ENCODE measurements at regions not wholly inside any gene's neighbourhood (a gene's known extent, or its start where the extent isn't known, plus 50 kb on each side); places are given as distances from the start of the nearest gene placed in this dataset.

GRCh38 chr2:12979066-12979465, 262.3 kb downstream of the TRIB2 start:
- POLR2A ChIA-PET = no interaction called here
- no peak for DNase-seq
- Mint-ChIP-seq H3K27ac (no peak overlapping the region), H3K4me3 (no peak overlapping the region), H3K27me3 (peaks cover 24% of the 10 kb centered on the region), H3K4me1 (no peaks in the 10 kb centered on the region), H3K9me3 (no peaks in the 10 kb centered on the region), H3K36me3 (ENCODE audit: low read depth) (no peaks in the 10 kb centered on the region)
- CTCF ChIA-PET = interaction anchor here (1.2 kb wide), 1 partner anchor 46 kb away, joined by 3 read pairs; no protein-coding TSS in a partner anchor

GRCh38 chr2:12980817-12981216, 264.1 kb downstream of the TRIB2 start:
- ChIA-PET CTCF (interaction anchor here (0.6 to 1.6 kb wide), 3 partner anchors 14 to 658 kb away, joined by 3 to 7 read pairs (median 4); no protein-coding TSS in a partner anchor), POLR2A (no interaction called here)
- H3K36me3 Mint-ChIP-seq (ENCODE audit: low read depth) = no peaks in the 10 kb centered on the region
- no peaks in the 10 kb centered on the region for H3K9me3 Mint-ChIP-seq
- peaks cover 22% of the 10 kb centered on the region for H3K27me3 Mint-ChIP-seq
- H3K4me1 Mint-ChIP-seq = no peaks in the 10 kb centered on the region
- H3K4me3 Mint-ChIP-seq = no peak overlapping the region
- DNase-seq = no peak
- no peak overlapping the region for H3K27ac Mint-ChIP-seq

- no peaks in the 10 kb centered on the region for H3K36me3 Mint-ChIP-seq (ENCODE audit: low read depth)
- DNase-seq = no peak
- CTCF ChIA-PET = no interaction called here
- POLR2A ChIA-PET = no interaction called here
- peaks cover 16% of the 10 kb centered on the region for H3K27me3 Mint-ChIP-seq
- no peak overlapping the region for H3K27ac Mint-ChIP-seq
- peaks cover 1% of the 10 kb centered on the region for H3K4me1 Mint-ChIP-seq
- H3K9me3 Mint-ChIP-seq = no peaks in the 10 kb centered on the region
- H3K4me3 Mint-ChIP-seq = no peak overlapping the region
These were observed 265.4 kb downstream of the TRIB2 start for GRCh38 chr2:12982149-12982584.

- POLR2A ChIA-PET = no interaction called here
These were observed 270.5 kb downstream of the TRIB2 start for GRCh38 chr2:12987246-12987645.

GRCh38 chr2:12988279-12988678, 271.5 kb downstream of the TRIB2 start:
- POLR2A ChIA-PET = no interaction called here
- Mint-ChIP-seq H3K27me3 (peaks cover 5% of the 10 kb centered on the region), H3K4me1 (peaks cover 6% of the 10 kb centered on the region), H3K27ac (no peak overlapping the region), H3K9me3 (no peaks in the 10 kb centered on the region), H3K4me3 (no peak overlapping the region), H3K36me3 (ENCODE audit: low read depth) (no peaks in the 10 kb centered on the region)
- no peak for DNase-seq
- CTCF ChIA-PET = no interaction called here

More at GRCh38 chr2:12987246-12987645, 270.5 kb downstream of the TRIB2 start:
- Mint-ChIP-seq H3K4me3 (no peak overlapping the region), H3K27ac (no peak overlapping the region), H3K36me3 (ENCODE audit: low read depth) (no peaks in the 10 kb centered on the region), H3K4me1 (peaks cover 6% of the 10 kb centered on the region), H3K9me3 (no peaks in the 10 kb centered on the region), H3K27me3 (peaks cover 5% of the 10 kb centered on the region)
- CTCF ChIA-PET = interaction anchor here (1.1 kb wide), 1 partner anchor 20 kb away, joined by 3 read pairs; no protein-coding TSS in a partner anchor
- no peak for DNase-seq

GRCh38 chr2:12990523-12990922, 273.8 kb downstream of the TRIB2 start:
- CTCF ChIA-PET = interaction anchor here (1.5 kb wide), 1 partner anchor 16 kb away, joined by 3 read pairs; no protein-coding TSS in a partner anchor
- POLR2A ChIA-PET = no interaction called here
- H3K27ac Mint-ChIP-seq = no peak overlapping the region
- H3K27me3 Mint-ChIP-seq = peaks cover 8% of the 10 kb centered on the region
- no peaks in the 10 kb centered on the region for H3K36me3 Mint-ChIP-seq (ENCODE audit: low read depth)
- peaks cover 6% of the 10 kb centered on the region for H3K4me1 Mint-ChIP-seq
- no peak overlapping the region for H3K4me3 Mint-ChIP-seq
- no peaks in the 10 kb centered on the region for H3K9me3 Mint-ChIP-seq
- no peak for DNase-seq

- POLR2A ChIA-PET = no interaction called here
- no peaks in the 10 kb centered on the region for H3K4me1 Mint-ChIP-seq
- CTCF ChIA-PET = no interaction called here
These were observed 281.9 kb downstream of the TRIB2 start for GRCh38 chr2:12998685-12999084.

GRCh38 chr2:13000664-13001363, 284.1 kb downstream of the TRIB2 start:
- ChIA-PET POLR2A (no interaction called here), CTCF (interaction anchor here (0.6 to 1.0 kb wide), 4 partner anchors 191 to 1250 kb away, joined by 3 to 4 read pairs (median 4); no protein-coding TSS in a partner anchor)
- H3K4me3 Mint-ChIP-seq = no peak overlapping the region
- H3K27ac Mint-ChIP-seq = no peak overlapping the region
- no peaks in the 10 kb centered on the region for H3K4me1 Mint-ChIP-seq
- no peak for DNase-seq
- H3K9me3 Mint-ChIP-seq = no peaks in the 10 kb centered on the region
- peaks cover 17% of the 10 kb centered on the region for H3K27me3 Mint-ChIP-seq
- H3K36me3 Mint-ChIP-seq (ENCODE audit: low read depth) = no peaks in the 10 kb centered on the region

More at GRCh38 chr2:12998685-12999084, 281.9 kb downstream of the TRIB2 start:
- Mint-ChIP-seq H3K4me3 (no peak overlapping the region), H3K36me3 (ENCODE audit: low read depth) (no peaks in the 10 kb centered on the region), H3K27me3 (peaks cover 10% of the 10 kb centered on the region), H3K9me3 (no peaks in the 10 kb centered on the region), H3K27ac (no peak overlapping the region)
- no peak for DNase-seq

GRCh38 chr2:13001408-13001807, 284.7 kb downstream of the TRIB2 start:
- Mint-ChIP-seq H3K27ac (no peak overlapping the region), H3K36me3 (ENCODE audit: low read depth) (no peaks in the 10 kb centered on the region), H3K4me1 (no peaks in the 10 kb centered on the region), H3K27me3 (peaks cover 17% of the 10 kb centered on the region), H3K9me3 (no peaks in the 10 kb centered on the region), H3K4me3 (no peak overlapping the region)
- no peak for DNase-seq
- ChIA-PET CTCF (interaction anchor here (0.7 kb wide), 1 partner anchor 192 kb away, joined by 3 read pairs; no protein-coding TSS in a partner anchor), POLR2A (no interaction called here)

GRCh38 chr2:13002536-13003331, 286.0 kb downstream of the TRIB2 start:
- Mint-ChIP-seq H3K4me1 (peaks cover 2% of the 10 kb centered on the region), H3K9me3 (no peaks in the 10 kb centered on the region), H3K4me3 (no peak overlapping the region), H3K27ac (no peak overlapping the region), H3K27me3 (peaks cover 23% of the 10 kb centered on the region), H3K36me3 (ENCODE audit: low read depth) (no peaks in the 10 kb centered on the region)
- DNase-seq = no peak
- ChIA-PET POLR2A (no interaction called here), CTCF (no interaction called here)

- Mint-ChIP-seq H3K4me3 (no peak overlapping the region), H3K9me3 (no peaks in the 10 kb centered on the region), H3K36me3 (ENCODE audit: low read depth) (no peaks in the 10 kb centered on the region), H3K27ac (no peak overlapping the region), H3K27me3 (peaks cover 23% of the 10 kb centered on the region), H3K4me1 (peaks cover 2% of the 10 kb centered on the region)
- DNase-seq = no peak
- ChIA-PET POLR2A (no interaction called here), CTCF (no interaction called here)
These were observed 286.8 kb downstream of the TRIB2 start for GRCh38 chr2:13003500-13003899.

- Mint-ChIP-seq H3K36me3 (ENCODE audit: low read depth) (no peaks in the 10 kb centered on the region), H3K27me3 (peaks cover 26% of the 10 kb centered on the region), H3K4me1 (peaks cover 2% of the 10 kb centered on the region), H3K4me3 (no peak overlapping the region), H3K27ac (no peak overlapping the region), H3K9me3 (no peaks in the 10 kb centered on the region)
- POLR2A ChIA-PET = no interaction called here
- DNase-seq = no peak
- CTCF ChIA-PET = no interaction called here
These were observed 288.3 kb downstream of the TRIB2 start for GRCh38 chr2:13005048-13005447.

GRCh38 chr2:13005761-13006335, 289.1 kb downstream of the TRIB2 start:
- Mint-ChIP-seq H3K36me3 (ENCODE audit: low read depth) (no peaks in the 10 kb centered on the region), H3K4me3 (no peak overlapping the region), H3K27me3 (peaks cover 26% of the 10 kb centered on the region), H3K9me3 (no peaks in the 10 kb centered on the region), H3K4me1 (peaks cover 2% of the 10 kb centered on the region), H3K27ac (no peak overlapping the region)
- no peak for DNase-seq
- ChIA-PET POLR2A (no interaction called here), CTCF (interaction anchor here (1.3 to 1.9 kb wide), 5 partner anchors 13 to 1177 kb away, joined by 3 to 7 read pairs (median 5); partner anchors contain the start of gene TRIB2)

Data from activated CD4-positive, alpha-beta T cell treated with anti-CD3 and anti-CD28 coated beads, Interleukin-2, amount 10 ng/mL, durations not matched to agents 7 days and 5 days (primary cell).